ENCODE measurements at regions not wholly inside any gene's neighbourhood (a gene's known extent, or its start where the extent isn't known, plus 50 kb on each side); places are given as distances from the start of the nearest gene placed in this dataset.
"Not testable (repeated sequence)": the region's sequence is repeated elsewhere in the genome, so short reads cannot be mapped to it uniquely, and the experiment has no call there.

DNA sequence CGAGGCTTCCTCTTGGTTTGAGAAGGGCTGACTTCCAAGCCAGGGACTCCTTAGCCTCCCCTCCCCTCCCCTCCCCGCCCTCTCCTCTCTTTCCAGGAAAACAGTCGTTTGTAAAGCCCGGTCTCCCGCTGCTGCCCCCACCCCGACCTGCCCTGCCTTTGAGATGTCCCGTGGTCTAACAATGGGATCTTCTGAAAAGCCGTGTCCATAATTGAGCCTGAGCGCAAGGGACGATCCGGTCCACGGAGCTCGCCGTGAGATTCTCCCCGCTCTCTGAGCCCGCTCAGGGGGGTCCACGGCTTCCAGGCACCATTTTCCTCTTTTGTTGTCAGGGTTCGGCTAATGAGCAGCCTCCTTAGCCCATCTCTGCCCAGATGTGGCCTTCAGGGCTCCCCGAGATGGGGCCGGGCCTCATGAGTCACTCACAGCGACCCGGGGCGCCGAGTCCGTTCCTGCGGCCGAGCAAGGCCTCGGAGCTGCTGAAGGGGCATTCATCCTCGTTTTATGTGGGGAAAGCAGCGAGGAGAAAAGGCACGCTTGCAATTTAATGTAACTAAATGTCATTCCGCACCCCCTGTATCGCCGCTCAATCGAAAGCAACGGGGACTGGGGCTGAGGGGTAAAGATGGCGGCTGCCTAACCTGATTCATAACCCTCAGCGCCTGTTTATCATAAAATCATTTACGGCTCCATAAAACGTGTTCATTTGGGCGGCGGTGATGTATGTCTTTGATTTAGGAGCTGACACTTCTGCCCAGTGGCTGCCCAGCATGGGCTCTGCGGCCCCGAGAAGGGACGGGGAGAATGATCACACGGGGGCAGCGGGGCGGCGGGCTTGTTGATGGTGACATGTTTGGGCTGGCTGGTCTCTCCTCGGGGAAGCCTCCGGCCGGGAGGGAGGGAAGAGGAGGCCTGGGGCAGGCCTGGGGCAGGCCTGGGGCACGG is 232.6 kb upstream of the C1orf174 start:
- no peak overlapping the region for H3K27ac ChIP-seq (ENCODE audit: low read depth, low read length)
- no peak overlapping the region for H2AFZ ChIP-seq (ENCODE audit: low read depth, low read length, severe bottlenecking)
- no peaks in the 10 kb centered on the region for H3K79me2 ChIP-seq (ENCODE audit: insufficient read depth, low read length)
- no peak overlapping the region for H3K9ac ChIP-seq (ENCODE audit: low read length)
- no peaks in the 10 kb centered on the region for H3F3A ChIP-seq (ENCODE audit: insufficient read depth)
- H4K20me1 ChIP-seq (ENCODE audit: low read depth, low read length) = no peaks in the 10 kb centered on the region
- H3K36me3 ChIP-seq (ENCODE audit: low read length) = no peaks in the 10 kb centered on the region
- TF ChIP-seq, protein P1, sequence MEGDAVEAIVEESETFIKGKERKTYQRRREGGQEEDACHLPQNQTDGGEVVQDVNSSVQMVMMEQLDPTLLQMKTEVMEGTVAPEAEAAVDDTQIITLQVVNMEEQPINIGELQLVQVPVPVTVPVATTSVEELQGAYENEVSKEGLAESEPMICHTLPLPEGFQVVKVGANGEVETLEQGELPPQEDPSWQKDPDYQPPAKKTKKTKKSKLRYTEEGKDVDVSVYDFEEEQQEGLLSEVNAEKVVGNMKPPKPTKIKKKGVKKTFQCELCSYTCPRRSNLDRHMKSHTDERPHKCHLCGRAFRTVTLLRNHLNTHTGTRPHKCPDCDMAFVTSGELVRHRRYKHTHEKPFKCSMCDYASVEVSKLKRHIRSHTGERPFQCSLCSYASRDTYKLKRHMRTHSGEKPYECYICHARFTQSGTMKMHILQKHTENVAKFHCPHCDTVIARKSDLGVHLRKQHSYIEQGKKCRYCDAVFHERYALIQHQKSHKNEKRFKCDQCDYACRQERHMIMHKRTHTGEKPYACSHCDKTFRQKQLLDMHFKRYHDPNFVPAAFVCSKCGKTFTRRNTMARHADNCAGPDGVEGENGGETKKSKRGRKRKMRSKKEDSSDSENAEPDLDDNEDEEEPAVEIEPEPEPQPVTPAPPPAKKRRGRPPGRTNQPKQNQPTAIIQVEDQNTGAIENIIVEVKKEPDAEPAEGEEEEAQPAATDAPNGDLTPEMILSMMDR (IDR thresholded peaks at IDR 0.05; ENCODE audit: insufficient read depth, low read length, poor library complexity, severe bottlenecking) = no peak
- TF ChIP-seq EZH2phosphoT487 (conservative IDR thresholded peaks at IDR 0.05; ENCODE audit: low read length) = no peak
- H3K9me3 ChIP-seq (ENCODE audit: insufficient read depth, low read length) = no peaks in the 10 kb centered on the region
- no peak overlapping the region for H3K4me2 ChIP-seq (ENCODE audit: low read depth, low read length, poor library complexity, severe bottlenecking)
- no peaks in the 10 kb centered on the region for H3K27me3 ChIP-seq (ENCODE audit: low read length)
- H3K4me3 ChIP-seq (ENCODE audit: insufficient read depth, low read length, poor library complexity, severe bottlenecking) = no peak overlapping the region
- H3K9me2 ChIP-seq (replicated peaks; ENCODE audit: insufficient read depth, low read length) = no peaks in the 10 kb centered on the region

DNA sequence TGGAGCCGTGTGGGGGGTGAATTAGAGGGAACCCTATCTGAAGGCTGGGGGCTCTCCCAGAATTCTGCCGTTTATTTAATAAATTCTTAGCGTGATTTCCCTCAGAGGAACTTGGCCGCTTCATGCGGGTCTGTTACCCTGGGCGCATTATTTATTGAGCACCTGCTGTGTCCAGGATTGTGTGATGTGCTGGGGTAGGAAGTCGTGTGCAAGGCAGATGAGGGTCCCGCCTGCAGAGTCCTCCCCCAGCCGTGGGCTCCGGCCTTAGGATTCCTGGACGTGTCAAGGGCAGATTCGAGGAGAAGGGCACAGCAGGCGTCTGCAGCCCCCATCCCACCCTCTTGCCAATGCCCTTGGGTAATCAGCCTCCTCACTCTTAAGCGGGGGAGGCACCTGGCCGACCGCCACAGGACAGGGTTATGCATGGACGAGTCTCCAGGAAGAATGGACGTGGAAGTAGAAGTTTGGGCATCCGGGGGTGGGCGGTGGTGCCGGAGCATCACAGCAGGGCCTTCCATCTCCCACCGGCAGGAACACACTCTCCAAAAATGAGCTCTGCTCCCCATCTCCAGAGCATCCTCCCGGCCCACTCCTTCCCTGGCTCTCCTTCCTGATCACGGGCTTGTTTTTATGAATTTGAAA is 233.3 kb upstream of the C1orf174 start:
- Histone ChIP-seq H3K27me3 (ENCODE audit: low read length) (no peaks in the 10 kb centered on the region), H3K36me3 (ENCODE audit: low read length) (no peaks in the 10 kb centered on the region), H3K4me2 (ENCODE audit: low read depth, low read length, poor library complexity, severe bottlenecking) (no peak overlapping the region), H3K79me2 (ENCODE audit: insufficient read depth, low read length) (no peaks in the 10 kb centered on the region), H3K9ac (ENCODE audit: low read length) (no peak overlapping the region), H3K4me3 (ENCODE audit: insufficient read depth, low read length, poor library complexity, severe bottlenecking) (no peak overlapping the region), H3K9me2 (replicated peaks; ENCODE audit: insufficient read depth, low read length) (no peaks in the 10 kb centered on the region), H4K20me1 (ENCODE audit: low read depth, low read length) (no peaks in the 10 kb centered on the region), H3K9me3 (ENCODE audit: insufficient read depth, low read length) (no peaks in the 10 kb centered on the region), H3F3A (ENCODE audit: insufficient read depth) (no peaks in the 10 kb centered on the region), H3K27ac (ENCODE audit: low read depth, low read length) (no peak overlapping the region), H2AFZ (ENCODE audit: low read depth, low read length, severe bottlenecking) (no peak overlapping the region)
- TF ChIP-seq, protein P1 (IDR thresholded peaks at IDR 0.05; ENCODE audit: insufficient read depth, low read length, poor library complexity, severe bottlenecking) = no peak
- no peak for TF ChIP-seq EZH2phosphoT487 (conservative IDR thresholded peaks at IDR 0.05; ENCODE audit: low read length)

DNA sequence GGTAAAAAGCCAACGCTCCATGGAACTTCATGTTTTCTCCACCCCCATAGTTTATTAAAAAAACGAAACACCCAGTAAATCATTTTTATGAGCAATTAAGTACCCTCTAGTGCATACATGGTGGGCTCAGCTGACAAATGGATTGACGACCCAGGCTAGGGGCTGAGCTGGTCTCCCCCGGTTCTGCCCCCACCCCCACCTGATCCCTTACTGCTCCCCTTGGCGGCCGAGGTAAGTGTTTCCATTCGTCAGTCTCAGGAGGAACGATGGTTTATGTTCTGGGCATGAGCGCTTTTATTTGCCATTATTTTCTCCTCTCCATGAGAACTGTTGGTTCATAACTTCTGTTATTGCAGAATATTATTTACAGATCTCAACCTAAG is 233.9 kb upstream of the C1orf174 start:
- H3K27me3 ChIP-seq (ENCODE audit: low read length) = no peaks in the 10 kb centered on the region

DNA sequence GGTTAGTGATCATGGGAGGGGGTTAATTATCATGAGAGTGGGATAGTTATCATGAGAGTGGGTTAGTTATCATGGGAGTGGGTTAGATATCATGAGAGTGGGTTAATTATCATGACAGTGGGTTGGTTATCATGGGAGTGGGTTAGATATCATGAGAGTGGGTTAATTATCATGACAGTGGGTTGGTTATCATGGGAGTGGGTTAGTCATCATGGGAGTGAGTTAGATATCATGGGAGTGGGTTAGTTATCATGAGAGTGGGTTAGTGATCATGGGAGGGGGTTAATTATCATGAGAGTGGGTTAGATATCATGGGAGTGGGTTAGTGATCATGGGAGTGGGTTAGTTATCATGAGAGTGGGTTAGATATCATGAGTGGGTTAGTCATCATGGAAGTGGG is 235.8 kb upstream of the C1orf174 start:
- not testable (repeated sequence) for H3F3A ChIP-seq (ENCODE audit: insufficient read depth); H3K9me3 ChIP-seq (ENCODE audit: insufficient read depth, low read length)

More for the DNA sequence above, 233.9 kb upstream of the C1orf174 start:
- H3K4me3 ChIP-seq (ENCODE audit: insufficient read depth, low read length, poor library complexity, severe bottlenecking) = no peak overlapping the region
- no peaks in the 10 kb centered on the region for H3K9me3 ChIP-seq (ENCODE audit: insufficient read depth, low read length)
- no peaks in the 10 kb centered on the region for H3K79me2 ChIP-seq (ENCODE audit: insufficient read depth, low read length)
- no peak overlapping the region for H3K4me2 ChIP-seq (ENCODE audit: low read depth, low read length, poor library complexity, severe bottlenecking)
- H3K9me2 ChIP-seq (replicated peaks; ENCODE audit: insufficient read depth, low read length) = no peaks in the 10 kb centered on the region
- no peak overlapping the region for H3K9ac ChIP-seq (ENCODE audit: low read length)
- H3K27ac ChIP-seq (ENCODE audit: low read depth, low read length) = no peak overlapping the region
- TF ChIP-seq, protein P1 (IDR thresholded peaks at IDR 0.05; ENCODE audit: insufficient read depth, low read length, poor library complexity, severe bottlenecking) = no peak
- TF ChIP-seq EZH2phosphoT487 (conservative IDR thresholded peaks at IDR 0.05; ENCODE audit: low read length) = no peak
- no peak overlapping the region for H2AFZ ChIP-seq (ENCODE audit: low read depth, low read length, severe bottlenecking)
- H4K20me1 ChIP-seq (ENCODE audit: low read depth, low read length) = no peaks in the 10 kb centered on the region
- no peaks in the 10 kb centered on the region for H3F3A ChIP-seq (ENCODE audit: insufficient read depth)
- H3K36me3 ChIP-seq (ENCODE audit: low read length) = no peaks in the 10 kb centered on the region

More for the DNA sequence above, 235.8 kb upstream of the C1orf174 start:
- not testable (repeated sequence) for H3K9ac ChIP-seq (ENCODE audit: low read length); H3K9me2 ChIP-seq (replicated peaks; ENCODE audit: insufficient read depth, low read length); H2AFZ ChIP-seq (ENCODE audit: low read depth, low read length, severe bottlenecking); H3K4me2 ChIP-seq (ENCODE audit: low read depth, low read length, poor library complexity, severe bottlenecking); H3K27ac ChIP-seq (ENCODE audit: low read depth, low read length); H3K4me3 ChIP-seq (ENCODE audit: insufficient read depth, low read length, poor library complexity, severe bottlenecking); H3K27me3 ChIP-seq (ENCODE audit: low read length); H3K36me3 ChIP-seq (ENCODE audit: low read length); H4K20me1 ChIP-seq (ENCODE audit: low read depth, low read length); H3K79me2 ChIP-seq (ENCODE audit: insufficient read depth, low read length)
